RPMI7951 (cell line): ENCODE measurements at regions not wholly inside any gene's neighbourhood (a gene's known extent, or its start where the extent isn't known, plus 50 kb on each side); places are given as distances from the start of the nearest gene placed in this dataset.

Experiments used
- DNase-seq: peaks from one replicate; pipeline ENCODE4 v3.0.0-alpha.2; 2012; ENCODE audit warnings: low read depth

DNA sequence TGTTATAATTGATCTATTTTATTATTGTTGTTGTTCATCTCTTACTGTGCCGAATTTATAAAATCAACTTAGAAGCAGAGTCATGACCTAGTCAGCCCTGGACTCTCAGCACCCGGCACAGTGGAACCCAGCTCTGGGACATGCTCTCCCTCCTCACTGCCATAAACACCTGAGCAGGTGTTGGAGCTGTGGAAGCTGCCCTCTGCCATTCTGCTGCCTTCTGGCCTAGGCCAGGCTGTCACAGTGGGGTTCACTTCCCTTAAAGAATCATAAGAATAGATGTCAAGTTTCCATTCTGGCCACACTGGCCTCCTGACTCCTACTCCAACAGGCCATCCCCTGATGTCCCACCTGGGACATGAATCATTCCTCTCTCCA lies 192.2 kb downstream of the ZFP36L2 start:
- DNase-seq = no peak

DNA sequence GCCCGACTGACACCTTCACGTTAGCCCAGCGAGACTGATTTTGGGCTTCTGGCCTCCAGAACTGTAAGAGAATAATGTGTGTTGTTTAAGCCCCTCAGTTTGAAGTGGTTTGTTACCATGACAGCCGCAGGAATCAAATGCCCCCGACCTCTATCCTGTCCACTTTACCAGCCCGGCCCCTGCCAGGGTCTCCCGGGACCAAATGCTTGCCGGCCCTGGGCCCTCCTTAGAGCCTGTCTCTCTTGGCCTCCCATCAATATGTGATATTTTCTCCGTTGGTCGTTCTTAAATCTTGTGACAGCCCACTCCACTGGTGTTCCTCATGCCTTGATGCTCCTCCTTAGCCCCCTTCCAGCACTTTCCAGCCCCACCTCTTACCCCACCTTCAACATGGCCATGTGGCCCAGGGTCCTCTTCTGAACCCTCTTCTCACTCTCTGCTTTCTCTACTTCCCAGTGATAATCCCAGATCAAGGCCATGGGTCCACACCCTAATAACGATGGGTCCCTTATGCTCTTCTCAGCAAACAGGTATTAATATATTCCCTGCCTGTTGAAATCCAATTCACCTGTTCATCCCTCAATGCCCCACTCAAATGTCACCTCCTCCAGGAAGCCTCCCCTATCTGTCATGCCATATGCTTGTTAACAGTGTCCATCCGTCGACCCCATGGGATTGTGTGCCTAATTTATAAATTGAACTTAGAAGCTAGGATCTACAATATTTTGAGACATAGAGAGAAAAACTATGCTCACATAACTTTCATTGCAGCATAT lies 192.8 kb downstream of the ZFP36L2 start:
- DNase-seq = no peak

- no peak for DNase-seq
These were observed 193.5 kb downstream of the ZFP36L2 start for GRCh38 chr2:43033016-43033270.

GRCh38 chr2:43032213-43033015 lies 194.0 kb downstream of the ZFP36L2 start:
- no peak for DNase-seq

DNA sequence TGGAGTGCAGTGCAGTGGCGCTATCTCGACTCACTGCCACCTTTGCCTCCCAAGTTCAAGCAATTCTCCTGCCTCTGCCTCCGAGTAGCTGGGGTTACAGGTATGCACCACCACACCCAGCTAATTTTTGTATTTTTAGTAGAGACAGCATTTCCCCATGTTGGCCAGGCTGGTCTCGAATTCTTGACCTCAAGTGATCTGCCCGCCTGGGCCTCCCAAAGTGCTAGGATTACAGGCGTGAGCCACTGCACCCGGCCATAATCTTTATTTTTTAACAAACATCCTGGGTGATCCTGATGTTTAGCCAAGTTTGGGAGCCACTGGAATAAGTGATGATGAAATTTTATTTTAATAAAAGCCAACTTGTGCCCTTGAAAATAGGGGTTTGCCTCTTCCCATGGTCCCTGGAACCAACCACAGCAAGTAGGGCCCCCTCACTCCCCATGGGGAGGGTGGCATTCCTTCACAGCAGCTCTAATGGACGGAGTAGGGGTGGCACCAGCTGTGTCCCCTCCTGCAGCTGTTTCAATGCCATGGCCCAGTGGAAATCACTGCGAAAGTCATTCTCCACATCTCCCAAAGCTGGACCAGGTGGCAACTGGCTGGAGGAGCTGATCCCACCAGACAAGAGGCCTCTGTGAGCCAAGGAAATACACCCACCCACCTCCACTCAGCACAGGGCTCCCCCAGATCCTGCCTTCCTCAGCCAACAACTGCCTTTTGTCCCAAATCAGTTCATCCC lies 194.8 kb downstream of the ZFP36L2 start:
- DNase-seq = no peak

- no peak for DNase-seq
These were observed 195.7 kb downstream of the ZFP36L2 start for GRCh38 chr2:43030551-43031307.

- no peak for DNase-seq
These were observed 197.2 kb downstream of the ZFP36L2 start for GRCh38 chr2:43029186-43029585.

DNA sequence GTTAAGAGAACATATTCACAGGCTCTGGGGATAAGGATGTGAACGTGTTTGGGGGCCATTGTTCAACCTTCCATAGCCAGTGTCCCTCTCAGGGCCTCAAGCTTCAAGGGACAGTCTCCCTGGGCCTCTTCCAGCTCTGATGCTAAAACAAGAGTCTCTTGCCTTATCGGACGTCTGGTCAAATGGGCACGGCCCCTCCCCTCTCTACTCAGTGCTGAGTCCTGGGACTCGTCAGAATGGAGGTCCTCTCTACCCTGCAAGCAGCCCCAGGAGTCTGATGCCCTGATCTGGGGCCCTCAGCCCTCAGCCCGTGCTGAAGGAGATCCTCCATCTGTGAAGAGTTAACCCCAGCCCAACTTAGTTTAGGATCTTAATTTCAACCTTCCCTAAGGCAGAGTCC lies 198.2 kb downstream of the ZFP36L2 start:
- no peak for DNase-seq

- peak; percentile 92 for DNase-seq
These were observed 199.1 kb downstream of the ZFP36L2 start for GRCh38 chr2:43027097-43027873.

GRCh38 chr2:43026426-43027096 lies 199.8 kb downstream of the ZFP36L2 start:
- DNase-seq = no peak

GRCh38 chr2:43025709-43026295 lies 200.6 kb downstream of the ZFP36L2 start:
- DNase-seq = peak; percentile 23

DNA sequence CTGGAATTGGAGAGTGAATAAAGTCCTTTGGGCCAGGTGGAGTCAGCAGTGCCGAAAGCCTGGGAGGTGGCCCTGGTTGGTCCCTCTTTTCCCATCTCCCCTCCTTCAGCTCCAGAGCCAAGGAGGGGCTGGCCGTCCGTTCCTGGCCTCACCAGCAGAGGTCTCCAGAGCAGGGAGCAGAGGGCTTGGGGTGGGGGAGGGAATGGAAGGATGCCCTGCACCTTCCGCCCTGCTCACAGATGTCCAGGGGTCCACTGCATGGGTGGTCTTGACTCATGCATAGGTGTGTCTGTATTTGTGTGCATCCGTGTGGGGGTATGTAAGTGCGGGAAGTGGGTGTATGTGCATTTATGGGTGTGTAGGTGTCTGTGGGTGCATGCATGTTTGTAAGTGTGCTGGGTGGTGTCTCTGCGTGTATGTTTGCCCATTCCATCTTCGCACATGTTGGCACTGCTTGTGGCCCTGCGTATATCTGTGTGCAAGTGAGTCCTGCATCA lies 201.8 kb downstream of the ZFP36L2 start:
- peak; percentile 60 for DNase-seq

- no peak for DNase-seq
These were observed 202.5 kb downstream of the ZFP36L2 start for GRCh38 chr2:43023791-43024514.

DNA sequence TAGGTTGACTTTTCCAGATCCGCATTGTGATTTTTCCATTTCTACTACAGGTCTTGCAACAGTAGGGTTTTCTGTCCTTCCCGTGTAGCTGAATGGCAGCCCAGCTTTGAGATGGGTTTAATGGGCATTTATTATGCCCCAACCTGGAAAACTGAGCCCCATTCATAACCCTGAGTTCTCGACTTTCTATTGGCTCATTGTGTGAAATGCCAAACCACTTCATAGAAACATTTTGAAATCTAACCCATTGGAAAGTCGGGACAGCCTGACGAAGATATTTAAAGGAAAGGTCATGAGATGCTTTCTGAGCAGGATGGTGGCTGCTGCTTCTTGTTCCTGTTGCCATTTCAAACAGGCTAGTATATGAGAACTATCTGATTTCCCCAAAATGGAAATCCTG lies 203.5 kb downstream of the ZFP36L2 start:
- DNase-seq = peak; percentile 20

- peak; percentile 31 for DNase-seq
These were observed 204.5 kb downstream of the ZFP36L2 start for GRCh38 chr2:43021791-43022509.

GRCh38 chr2:43020990-43021669 lies 205.3 kb downstream of the ZFP36L2 start:
- no peak for DNase-seq

- DNase-seq = no peak
These were observed 206.1 kb downstream of the ZFP36L2 start for GRCh38 chr2:43020296-43020695.

- no peak for DNase-seq
These were observed 206.7 kb downstream of the ZFP36L2 start for GRCh38 chr2:43019536-43020183.
